ENCODE measurements at regions not wholly inside any gene's neighbourhood (a gene's known extent, or its start where the extent isn't known, plus 50 kb on each side); places are given as distances from the start of the nearest gene placed in this dataset.
"Not testable (repeated sequence)": the region's sequence is repeated elsewhere in the genome, so short reads cannot be mapped to it uniquely, and the experiment has no call there.

- DNase-seq (ENCODE audit: low spot score in 2 of 2); ATAC-seq (replicated peaks; ENCODE audit: extremely low read depth, poor library complexity, severe bottlenecking); H3K36me3 Mint-ChIP-seq (ENCODE audit: insufficient read depth): not testable (repeated sequence)
Observed at GRCh38 chr15:84531709-84532367, 69.0 kb upstream of the ZSCAN2 start.

DNA sequence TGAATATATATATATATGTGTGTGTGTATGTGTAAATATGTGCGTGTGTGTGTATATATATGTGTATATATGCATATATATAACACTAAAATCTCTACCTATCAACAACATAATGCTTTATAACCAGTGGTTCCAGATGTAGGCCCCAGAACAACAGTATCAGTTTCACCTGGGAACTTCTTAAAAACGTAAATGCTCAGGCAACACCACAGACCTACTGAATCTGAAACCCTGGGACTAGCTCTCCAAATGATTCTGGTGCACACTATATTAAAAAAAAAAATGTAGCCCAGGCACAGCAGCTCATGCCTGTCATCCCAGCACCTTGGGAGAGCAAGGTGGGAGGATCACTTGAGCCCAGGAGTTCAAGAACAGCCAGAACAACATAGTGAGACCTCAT lies 67.1 kb upstream of the ZSCAN2 start:
- H3K27ac Mint-ChIP-seq (ENCODE audit: low read depth); H3K27me3 Mint-ChIP-seq; ATAC-seq (replicated peaks; ENCODE audit: extremely low read depth, poor library complexity, severe bottlenecking); DNase-seq (ENCODE audit: low spot score in 2 of 2); H3K36me3 Mint-ChIP-seq (ENCODE audit: insufficient read depth); H3K4me3 Mint-ChIP-seq; H3K4me1 Mint-ChIP-seq; H3K9me3 Mint-ChIP-seq: not testable (repeated sequence)

More at GRCh38 chr15:84531709-84532367, 69.0 kb upstream of the ZSCAN2 start:
- not testable (repeated sequence) for H3K27me3 Mint-ChIP-seq; H3K4me3 Mint-ChIP-seq; H3K27ac Mint-ChIP-seq (ENCODE audit: low read depth); H3K9me3 Mint-ChIP-seq; H3K4me1 Mint-ChIP-seq

DNA sequence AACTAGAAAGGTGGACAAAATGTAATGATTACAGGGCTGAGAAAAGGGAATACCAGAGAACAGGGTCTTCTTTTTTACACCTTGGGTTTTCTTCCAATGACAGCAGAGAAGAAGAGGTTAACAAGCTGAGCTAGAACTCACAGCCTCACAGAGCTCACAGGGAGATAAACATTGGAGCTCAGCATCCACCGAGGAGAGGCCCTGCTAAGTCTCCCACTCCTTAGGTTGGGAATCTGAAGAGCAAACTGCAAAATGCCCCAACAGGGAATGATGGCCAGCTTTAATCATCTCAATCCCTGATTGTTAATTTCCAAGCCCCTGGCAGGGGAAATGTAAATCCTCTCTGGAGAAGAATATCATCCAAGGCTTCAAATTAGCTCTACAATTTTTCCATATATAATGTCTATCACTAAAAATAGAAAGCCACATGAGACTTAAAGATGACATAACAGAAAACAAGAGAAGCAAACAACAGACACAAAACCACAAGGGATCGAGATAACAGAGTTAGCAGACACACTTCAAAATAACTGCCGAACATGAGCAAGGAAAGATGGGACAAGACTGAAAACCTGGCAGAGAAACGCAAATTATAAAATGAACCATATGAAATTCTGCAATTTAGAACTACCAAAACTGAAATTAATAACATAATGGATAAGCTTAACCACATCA lies 66.1 kb upstream of the ZSCAN2 start:
- H3K4me1 Mint-ChIP-seq; H3K27me3 Mint-ChIP-seq; H3K27ac Mint-ChIP-seq (ENCODE audit: low read depth); H3K9me3 Mint-ChIP-seq; H3K4me3 Mint-ChIP-seq; DNase-seq (ENCODE audit: low spot score in 2 of 2); H3K36me3 Mint-ChIP-seq (ENCODE audit: insufficient read depth); ATAC-seq (replicated peaks; ENCODE audit: extremely low read depth, poor library complexity, severe bottlenecking): not testable (repeated sequence)

- not testable (repeated sequence) for H3K4me3 Mint-ChIP-seq; H3K36me3 Mint-ChIP-seq (ENCODE audit: insufficient read depth); H3K9me3 Mint-ChIP-seq; ATAC-seq (replicated peaks; ENCODE audit: extremely low read depth, poor library complexity, severe bottlenecking); H3K4me1 Mint-ChIP-seq; H3K27ac Mint-ChIP-seq (ENCODE audit: low read depth); H3K27me3 Mint-ChIP-seq; DNase-seq (ENCODE audit: low spot score in 2 of 2)
Observed at GRCh38 chr15:84536181-84536580, 64.6 kb upstream of the ZSCAN2 start.

DNA sequence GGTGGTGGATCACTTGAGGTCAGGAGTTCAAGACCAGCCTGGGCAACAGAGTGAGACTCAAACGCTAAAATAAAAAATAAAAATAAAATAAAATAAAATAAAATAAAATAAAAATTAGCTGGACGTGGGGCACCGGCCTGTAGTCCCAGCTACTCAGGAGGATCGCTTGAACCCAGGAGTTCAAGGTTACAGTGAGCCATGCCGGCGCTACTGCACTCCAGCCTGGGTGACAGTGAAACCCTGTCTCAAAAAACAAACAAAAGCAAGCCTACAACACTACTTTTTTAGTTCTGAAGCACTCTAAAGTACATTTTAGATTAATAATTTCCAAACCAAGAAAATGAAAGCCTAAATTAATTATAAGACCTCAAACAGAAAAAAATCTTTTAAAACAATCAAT lies 56.2 kb upstream of the ZSCAN2 start:
- not testable (repeated sequence) for H3K27ac Mint-ChIP-seq (ENCODE audit: low read depth); H3K27me3 Mint-ChIP-seq; H3K4me3 Mint-ChIP-seq; H3K9me3 Mint-ChIP-seq; DNase-seq (ENCODE audit: low spot score in 2 of 2); H3K4me1 Mint-ChIP-seq; ATAC-seq (replicated peaks; ENCODE audit: extremely low read depth, poor library complexity, severe bottlenecking); H3K36me3 Mint-ChIP-seq (ENCODE audit: insufficient read depth)

DNA sequence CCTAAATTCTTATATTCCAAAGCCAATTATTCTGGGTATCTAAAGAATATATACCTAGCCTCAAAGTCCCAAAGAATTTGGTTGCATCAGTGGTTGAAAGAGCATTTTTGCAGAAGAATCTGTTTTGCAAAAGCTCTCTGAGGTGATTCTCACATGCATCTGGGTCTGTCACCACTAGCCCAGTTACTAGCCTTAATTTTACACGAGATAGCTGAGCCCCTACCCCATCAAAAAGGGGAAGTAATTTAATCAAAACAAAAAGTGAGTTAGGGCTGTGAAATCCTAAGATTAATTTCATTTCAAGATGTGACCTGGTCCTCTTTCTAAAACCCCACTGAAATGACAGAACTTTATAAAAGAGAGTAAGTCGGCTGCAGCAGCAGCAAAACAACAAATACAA lies 53.7 kb upstream of the ZSCAN2 start:
- not testable (repeated sequence) for H3K4me1 Mint-ChIP-seq; H3K9me3 Mint-ChIP-seq; H3K36me3 Mint-ChIP-seq (ENCODE audit: insufficient read depth); H3K4me3 Mint-ChIP-seq; DNase-seq (ENCODE audit: low spot score in 2 of 2); ATAC-seq (replicated peaks; ENCODE audit: extremely low read depth, poor library complexity, severe bottlenecking); H3K27me3 Mint-ChIP-seq
- H3K27ac Mint-ChIP-seq (ENCODE audit: low read depth), result peak overlapping the region; percentile 38

GRCh38 chr15:84550503-84550902 lies 50.3 kb upstream of the ZSCAN2 start:
- H3K27ac Mint-ChIP-seq (ENCODE audit: low read depth); H3K9me3 Mint-ChIP-seq; H3K4me1 Mint-ChIP-seq; H3K4me3 Mint-ChIP-seq; DNase-seq (ENCODE audit: low spot score in 2 of 2); ATAC-seq (replicated peaks; ENCODE audit: extremely low read depth, poor library complexity, severe bottlenecking); H3K27me3 Mint-ChIP-seq: not testable (repeated sequence)
- H3K36me3 Mint-ChIP-seq (ENCODE audit: insufficient read depth), result peaks cover 12% of the 10 kb centered on the region
